C4-2B (cell line): ENCODE measurements at regions not wholly inside any gene's neighbourhood (a gene's known extent, or its start where the extent isn't known, plus 50 kb on each side); places are given as distances from the start of the nearest gene placed in this dataset.

Experiments used
- H3K27ac ChIP-seq: fragments of 450-650 bp; 2 replicates; pipeline ENCODE4 v1.5.1; 2017
- ZFX ChIP-seq: fragments of 450-650 bp; IDR thresholded peaks from 2 replicates; pipeline ENCODE4 v1.6.1; 2017
- TF ChIP-seq, protein P1 (sequence below): fragments of 450-650 bp; conservative IDR thresholded peaks from 2 replicates; pipeline ENCODE4 v1.5.1; 2017; ENCODE audit warnings: mild to moderate bottlenecking

DNA sequence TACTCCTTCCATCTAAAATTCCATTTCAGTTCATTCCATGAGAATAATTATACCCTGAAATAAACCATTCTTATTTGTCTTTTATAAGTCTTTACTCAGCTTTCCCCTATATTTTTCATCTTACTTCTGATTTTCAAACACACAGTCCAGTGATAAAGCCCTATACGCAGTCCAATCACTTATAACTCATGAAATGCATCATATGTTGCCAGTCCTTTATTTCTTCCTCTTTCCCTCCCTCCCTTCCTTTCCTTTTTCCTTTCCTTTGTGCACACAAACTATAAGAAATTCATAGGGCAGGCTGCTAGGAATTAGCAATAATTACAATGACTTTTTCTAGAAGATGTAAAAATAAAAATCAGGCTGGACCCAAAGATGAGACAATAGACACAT lies 58.8 kb upstream of the RPS23 start:
- H3K27ac ChIP-seq, result no peak overlapping the region
- no peak for TF ChIP-seq ZFX
- TF ChIP-seq, protein P1, sequence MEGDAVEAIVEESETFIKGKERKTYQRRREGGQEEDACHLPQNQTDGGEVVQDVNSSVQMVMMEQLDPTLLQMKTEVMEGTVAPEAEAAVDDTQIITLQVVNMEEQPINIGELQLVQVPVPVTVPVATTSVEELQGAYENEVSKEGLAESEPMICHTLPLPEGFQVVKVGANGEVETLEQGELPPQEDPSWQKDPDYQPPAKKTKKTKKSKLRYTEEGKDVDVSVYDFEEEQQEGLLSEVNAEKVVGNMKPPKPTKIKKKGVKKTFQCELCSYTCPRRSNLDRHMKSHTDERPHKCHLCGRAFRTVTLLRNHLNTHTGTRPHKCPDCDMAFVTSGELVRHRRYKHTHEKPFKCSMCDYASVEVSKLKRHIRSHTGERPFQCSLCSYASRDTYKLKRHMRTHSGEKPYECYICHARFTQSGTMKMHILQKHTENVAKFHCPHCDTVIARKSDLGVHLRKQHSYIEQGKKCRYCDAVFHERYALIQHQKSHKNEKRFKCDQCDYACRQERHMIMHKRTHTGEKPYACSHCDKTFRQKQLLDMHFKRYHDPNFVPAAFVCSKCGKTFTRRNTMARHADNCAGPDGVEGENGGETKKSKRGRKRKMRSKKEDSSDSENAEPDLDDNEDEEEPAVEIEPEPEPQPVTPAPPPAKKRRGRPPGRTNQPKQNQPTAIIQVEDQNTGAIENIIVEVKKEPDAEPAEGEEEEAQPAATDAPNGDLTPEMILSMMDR, result no peak

DNA sequence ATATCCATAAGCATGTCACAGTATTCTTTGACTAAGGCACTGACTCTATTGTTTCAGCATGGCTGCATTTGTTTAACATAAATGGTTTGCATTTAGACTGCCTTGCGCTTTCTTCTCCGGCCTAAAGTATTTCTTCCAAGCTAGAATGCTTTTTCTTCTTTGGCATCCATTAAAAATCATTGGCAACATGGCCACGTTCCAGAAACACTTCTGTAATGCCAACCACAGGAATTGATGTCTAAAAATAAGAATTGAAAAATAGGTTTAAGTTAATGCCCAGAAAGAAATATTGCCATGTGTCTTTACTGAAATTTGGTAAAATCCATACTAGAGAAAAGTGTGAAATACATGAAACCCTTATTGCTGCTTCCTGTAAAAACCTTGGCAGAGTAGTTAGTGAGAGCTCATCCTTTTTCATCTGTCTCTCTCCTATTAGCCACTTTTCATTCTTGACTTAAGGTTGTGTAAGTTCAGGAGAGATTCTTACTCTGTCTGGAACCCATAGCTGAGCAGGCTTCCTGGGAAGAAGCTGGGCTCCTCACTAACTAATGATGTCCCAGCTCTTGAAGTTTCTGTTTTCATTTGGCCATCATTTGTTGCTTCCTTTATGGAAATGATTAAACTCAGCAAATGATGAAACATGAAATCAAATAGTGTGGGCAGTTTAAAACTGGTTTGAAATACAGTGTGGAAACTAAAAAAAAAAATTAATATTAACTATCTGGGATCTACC lies 58.2 kb upstream of the RPS23 start:
- H3K27ac ChIP-seq, result no peak overlapping the region
- TF ChIP-seq, protein P1, result no peak
- TF ChIP-seq ZFX, result no peak

DNA sequence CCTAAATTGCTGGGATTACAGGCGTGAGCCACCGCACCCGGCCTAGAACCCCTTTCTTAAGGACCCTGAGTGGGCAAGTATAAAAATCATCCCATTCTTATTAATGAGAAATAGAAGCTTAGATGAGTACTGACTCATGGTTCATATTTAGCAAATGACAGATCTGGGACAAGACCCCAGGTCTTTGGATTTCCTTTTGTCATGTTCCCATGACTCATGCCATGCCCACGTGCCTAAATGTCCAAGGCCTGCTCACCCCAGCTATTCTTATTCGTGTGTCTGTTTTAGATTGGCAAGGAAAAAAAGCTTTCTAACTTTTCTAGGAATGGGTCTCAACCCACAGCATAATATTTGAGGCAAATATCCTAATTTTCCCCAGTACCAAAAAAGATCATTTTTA lies 57.7 kb upstream of the RPS23 start:
- no peak for TF ChIP-seq ZFX
- TF ChIP-seq, protein P1, result no peak
- no peak overlapping the region for H3K27ac ChIP-seq

DNA sequence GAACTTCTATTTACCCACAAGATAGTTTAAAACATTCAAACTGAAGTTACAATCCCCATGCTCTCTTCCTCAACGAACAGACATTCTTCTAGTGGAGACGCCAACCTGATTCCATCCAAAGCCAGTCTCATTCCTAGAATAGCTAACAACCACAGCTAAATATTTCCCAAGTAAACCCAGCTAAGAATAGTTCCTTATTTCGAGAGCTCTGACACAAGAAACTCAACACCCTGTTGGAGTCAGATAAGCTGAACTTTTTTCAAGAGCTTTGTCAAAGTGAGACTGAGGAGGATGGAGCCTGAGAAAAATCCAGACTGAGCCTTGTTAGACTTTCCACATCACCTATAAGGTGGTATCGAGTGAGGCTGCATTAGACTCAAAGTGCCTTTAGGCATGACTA lies 56.7 kb upstream of the RPS23 start:
- TF ChIP-seq, protein P1, result no peak
- no peak for TF ChIP-seq ZFX
- H3K27ac ChIP-seq, result no peak overlapping the region

DNA sequence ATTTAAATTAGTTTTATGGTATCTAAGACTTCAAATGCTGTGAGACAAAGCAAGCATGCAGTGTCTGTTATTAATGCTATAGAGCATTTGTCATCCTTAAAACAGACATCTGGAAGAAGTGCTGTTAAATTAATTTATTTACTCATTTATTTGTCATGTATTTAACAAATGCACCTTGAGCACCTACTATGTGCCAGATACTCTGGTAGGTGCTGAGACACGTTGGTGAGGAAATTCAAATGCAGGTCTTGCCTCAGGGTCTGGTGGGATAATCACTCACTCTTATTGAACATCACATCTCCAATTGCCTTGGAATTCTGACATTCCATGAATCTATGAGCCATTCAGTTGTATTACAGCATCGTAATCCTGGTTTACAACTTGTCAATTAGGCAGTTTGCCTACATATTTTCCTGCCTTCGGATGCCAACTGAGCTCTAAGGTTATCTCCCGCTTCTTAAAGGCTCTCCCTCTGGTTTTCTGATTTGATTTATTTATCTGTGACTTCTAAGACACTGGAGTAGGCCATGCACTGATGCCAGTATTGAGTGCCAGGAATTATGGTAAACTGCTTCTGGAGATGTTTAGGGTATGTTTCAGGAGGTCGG lies 56.0 kb upstream of the RPS23 start:
- TF ChIP-seq ZFX, result no peak
- TF ChIP-seq, protein P1, result no peak

DNA sequence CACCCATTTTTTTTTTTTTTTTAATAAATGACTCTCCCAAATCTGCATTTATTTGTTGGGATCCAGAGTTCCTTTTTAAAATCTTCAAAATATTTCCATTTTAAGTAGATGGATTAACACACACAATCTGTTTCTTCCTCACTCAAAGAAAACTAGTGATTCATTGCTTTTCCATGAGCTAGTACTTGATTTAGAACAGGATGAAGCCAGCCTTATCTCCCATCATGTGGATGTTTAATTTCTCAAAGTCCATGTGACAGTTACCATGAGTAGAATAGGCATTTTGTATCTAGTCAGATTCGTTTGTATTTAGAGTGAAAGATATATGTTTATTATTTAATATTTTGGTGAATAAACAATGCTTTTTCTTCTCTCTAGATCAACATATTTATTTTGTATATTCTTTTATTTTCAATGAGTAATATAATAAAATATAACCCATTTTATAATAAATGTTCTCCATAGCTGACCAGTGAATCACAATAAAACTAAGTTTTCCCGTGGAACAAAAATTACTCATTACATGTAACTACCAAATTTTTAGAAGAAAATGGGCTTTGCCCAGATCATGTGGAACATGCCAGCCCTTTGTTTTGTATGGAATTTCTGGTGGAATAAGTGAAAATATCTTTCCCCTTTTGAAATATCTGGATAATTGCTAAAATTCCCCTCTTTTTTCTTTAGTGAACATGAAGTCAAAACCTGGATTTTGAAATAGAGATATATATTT lies 54.9 kb upstream of the RPS23 start:
- H3K27ac ChIP-seq, result no peak overlapping the region
- TF ChIP-seq, protein P1, result no peak
- TF ChIP-seq ZFX, result no peak

More for the DNA sequence above, 56.0 kb upstream of the RPS23 start:
- H3K27ac ChIP-seq, result no peak overlapping the region
